ENCODE measurements at regions not wholly inside any gene's neighbourhood (a gene's known extent, or its start where the extent isn't known, plus 50 kb on each side); places are given as distances from the start of the nearest gene placed in this dataset.

DNA sequence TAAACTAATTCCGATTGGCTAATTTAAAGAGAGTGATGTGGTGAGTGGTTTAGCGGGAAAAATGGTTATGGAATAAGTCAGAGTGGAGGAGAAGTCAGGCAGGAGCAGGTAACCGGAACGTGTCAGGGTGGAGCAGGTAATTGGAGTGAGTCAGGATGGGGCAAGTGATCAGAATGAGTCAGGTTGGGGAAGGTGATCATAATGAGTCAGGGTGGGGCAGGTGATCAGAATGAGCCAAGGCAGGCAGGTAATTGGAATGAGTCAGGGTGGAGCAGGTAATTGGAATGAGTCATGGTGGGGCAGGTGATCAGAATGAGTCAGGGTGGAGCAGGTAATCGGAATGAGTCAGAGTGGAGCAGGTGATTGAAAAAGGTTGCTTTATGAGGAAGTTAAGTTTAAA, 101.4 kb downstream of the TMEM167A start:
- FAIRE-seq (no peak), DNase-seq (ENCODE audit: low spot score) (peak; percentile 37), ATAC-seq (no peak; the same call in 2 of the 3 replicates)
- BruUV-seq (replicated peaks), result no TSS peak
- Histone ChIP-seq H3K4me2 (ENCODE audit: low read depth, low read length) (no peak overlapping the region), H3K36me3 (replicated peaks in 1 of 2; ENCODE audit: control insufficient read depth in 1 of 2, insufficient read depth in 2 of 2, low read length in 2 of 2) (no peaks in the 10 kb centered on the region), H4K20me1 (ENCODE audit: insufficient read depth, low read length) (no peaks in the 10 kb centered on the region), H2AFZ (ENCODE audit: low read length) (no peak overlapping the region), H3K27me3 (ENCODE audit: control insufficient read depth in 1 of 2, insufficient read depth in 2 of 2, low read length in 2 of 2) (no peaks in the 10 kb centered on the region), H3K9me3 (ENCODE audit: low read length) (no peaks in the 10 kb centered on the region), H3K79me2 (ENCODE audit: insufficient read depth, low read length) (no peaks in the 10 kb centered on the region), H3K9ac (ENCODE audit: insufficient read depth, low read depth, low read length) (no peak overlapping the region), H3K4me1 (ENCODE audit: insufficient read depth, low read length) (peaks cover 57% of the 10 kb centered on the region), H3K27ac (ENCODE audit: extremely low read length, insufficient read depth, low read length) (no peak overlapping the region), H3K4me3 (replicated peaks in 1 of 3; ENCODE audit: insufficient read depth in 1 of 3, low read depth in 2 of 3, low read length in 3 of 3) (no peak overlapping the region)
- ChIA-PET CTCF (ENCODE audit: low intra/inter-chr PET ratio, low total read pairs) (no interaction called here), POLR2A (no interaction called here)
- in situ Hi-C loops (cut with HindIII; ENCODE audit: extremely low pct_ligation_motif_present, low pct_unique_long_range_greater_than_20kb), result no loop called here
- WGBS (ENCODE audit: low lambda C conversion rate), result 95% methylated on average over 5 of the region's 5 CpGs
- intact Hi-C loops (cut with micrococcal nuclease; ENCODE audit: unreplicated experiment), result loop anchor here (1.0 to 10.0 kb wide), 4 partner anchors 101 to 589 kb away; partner anchors contain the start of genes TMEM167A and XRCC4
- TF ChIP-seq RBM22 (optimal IDR thresholded peaks at IDR 0.05; ENCODE audit: low read length) (no peak), ZNF337 (CRISPR knock-in tag; IDR thresholded peaks at IDR 0.05; ENCODE audit: borderline replicate concordance, low read depth) (no peak), ZNF329 (CRISPR knock-in tag; IDR thresholded peaks at IDR 0.05; ENCODE audit: low read depth) (no peak), TMF1 (CRISPR knock-in tag; IDR thresholded peaks at IDR 0.05; ENCODE audit: low read depth) (no peak), FOSL2 (CRISPR knock-in tag; IDR thresholded peaks at IDR 0.05) (peak; percentile 86), ZNF530 (CRISPR knock-in tag; IDR thresholded peaks at IDR 0.05; ENCODE audit: low read depth) (no peak), TBL1XR1 (IDR thresholded peaks at IDR 0.05; ENCODE audit: borderline replicate concordance, low read length, partially characterized antibody) (no peak), ISX (CRISPR knock-in tag; conservative IDR thresholded peaks at IDR 0.05) (no peak), ZNF510 (CRISPR knock-in tag; IDR thresholded peaks at IDR 0.05; ENCODE audit: low read depth) (no peak), FOXO1 (CRISPR knock-in tag; IDR thresholded peaks at IDR 0.05) (no peak), ZNF670 (CRISPR knock-in tag; IDR thresholded peaks at IDR 0.05; ENCODE audit: borderline replicate concordance) (no peak), EP300 (IDR thresholded peaks at IDR 0.05; ENCODE audit: low read depth in 2 of 2, low read length in 2 of 2) (0 out of 4 replicates have a peak, but pooled peaks of 1 of the 2 experiments have one; percentile 11), EP300 (CRISPR knock-in tag; IDR thresholded peaks at IDR 0.05; ENCODE audit: borderline replicate concordance) (no peak)
- TF ChIP-seq, protein P1, sequence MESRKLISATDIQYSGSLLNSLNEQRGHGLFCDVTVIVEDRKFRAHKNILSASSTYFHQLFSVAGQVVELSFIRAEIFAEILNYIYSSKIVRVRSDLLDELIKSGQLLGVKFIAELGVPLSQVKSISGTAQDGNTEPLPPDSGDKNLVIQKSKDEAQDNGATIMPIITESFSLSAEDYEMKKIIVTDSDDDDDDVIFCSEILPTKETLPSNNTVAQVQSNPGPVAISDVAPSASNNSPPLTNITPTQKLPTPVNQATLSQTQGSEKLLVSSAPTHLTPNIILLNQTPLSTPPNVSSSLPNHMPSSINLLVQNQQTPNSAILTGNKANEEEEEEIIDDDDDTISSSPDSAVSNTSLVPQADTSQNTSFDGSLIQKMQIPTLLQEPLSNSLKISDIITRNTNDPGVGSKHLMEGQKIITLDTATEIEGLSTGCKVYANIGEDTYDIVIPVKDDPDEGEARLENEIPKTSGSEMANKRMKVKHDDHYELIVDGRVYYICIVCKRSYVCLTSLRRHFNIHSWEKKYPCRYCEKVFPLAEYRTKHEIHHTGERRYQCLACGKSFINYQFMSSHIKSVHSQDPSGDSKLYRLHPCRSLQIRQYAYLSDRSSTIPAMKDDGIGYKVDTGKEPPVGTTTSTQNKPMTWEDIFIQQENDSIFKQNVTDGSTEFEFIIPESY (CRISPR knock-in tag; IDR thresholded peaks at IDR 0.05), result peak; percentile 61; the same call in 1 of the 2 replicates
- TF ChIP-seq, protein P2, sequence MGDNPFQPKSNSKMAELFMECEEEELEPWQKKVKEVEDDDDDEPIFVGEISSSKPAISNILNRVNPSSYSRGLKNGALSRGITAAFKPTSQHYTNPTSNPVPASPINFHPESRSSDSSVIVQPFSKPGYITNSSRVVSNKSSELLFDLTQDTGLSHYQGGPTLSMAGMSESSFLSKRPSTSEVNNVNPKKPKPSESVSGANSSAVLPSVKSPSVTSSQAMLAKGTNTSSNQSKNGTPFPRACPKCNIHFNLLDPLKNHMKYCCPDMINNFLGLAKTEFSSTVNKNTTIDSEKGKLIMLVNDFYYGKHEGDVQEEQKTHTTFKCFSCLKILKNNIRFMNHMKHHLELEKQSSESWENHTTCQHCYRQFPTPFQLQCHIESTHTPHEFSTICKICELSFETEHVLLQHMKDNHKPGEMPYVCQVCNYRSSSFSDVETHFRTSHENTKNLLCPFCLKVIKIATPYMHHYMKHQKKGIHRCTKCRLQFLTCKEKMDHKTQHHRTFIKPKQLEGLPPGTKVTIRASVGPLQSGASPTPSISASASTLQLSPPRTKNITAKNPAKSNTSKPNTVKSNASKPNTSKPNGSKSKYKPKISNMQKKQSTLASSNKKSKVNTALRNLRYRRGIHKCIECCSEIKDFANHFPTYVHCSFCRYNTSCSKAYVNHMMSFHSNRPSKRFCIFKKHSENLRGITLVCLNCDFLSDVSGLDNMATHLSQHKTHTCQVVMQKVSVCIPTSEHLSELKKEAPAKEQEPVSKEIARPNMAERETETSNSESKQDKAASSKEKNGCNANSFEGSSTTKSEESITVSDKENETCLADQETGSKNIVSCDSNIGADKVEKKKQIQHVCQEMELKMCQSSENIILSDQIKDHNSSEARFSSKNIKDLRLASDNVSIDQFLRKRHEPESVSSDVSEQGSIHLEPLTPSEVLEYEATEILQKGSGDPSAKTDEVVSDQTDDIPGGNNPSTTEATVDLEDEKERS (CRISPR knock-in tag; IDR thresholded peaks at IDR 0.05), result 0 out of 2 replicates have a peak, but pooled peaks have one; percentile 35
- TF ChIP-seq, protein P3, sequence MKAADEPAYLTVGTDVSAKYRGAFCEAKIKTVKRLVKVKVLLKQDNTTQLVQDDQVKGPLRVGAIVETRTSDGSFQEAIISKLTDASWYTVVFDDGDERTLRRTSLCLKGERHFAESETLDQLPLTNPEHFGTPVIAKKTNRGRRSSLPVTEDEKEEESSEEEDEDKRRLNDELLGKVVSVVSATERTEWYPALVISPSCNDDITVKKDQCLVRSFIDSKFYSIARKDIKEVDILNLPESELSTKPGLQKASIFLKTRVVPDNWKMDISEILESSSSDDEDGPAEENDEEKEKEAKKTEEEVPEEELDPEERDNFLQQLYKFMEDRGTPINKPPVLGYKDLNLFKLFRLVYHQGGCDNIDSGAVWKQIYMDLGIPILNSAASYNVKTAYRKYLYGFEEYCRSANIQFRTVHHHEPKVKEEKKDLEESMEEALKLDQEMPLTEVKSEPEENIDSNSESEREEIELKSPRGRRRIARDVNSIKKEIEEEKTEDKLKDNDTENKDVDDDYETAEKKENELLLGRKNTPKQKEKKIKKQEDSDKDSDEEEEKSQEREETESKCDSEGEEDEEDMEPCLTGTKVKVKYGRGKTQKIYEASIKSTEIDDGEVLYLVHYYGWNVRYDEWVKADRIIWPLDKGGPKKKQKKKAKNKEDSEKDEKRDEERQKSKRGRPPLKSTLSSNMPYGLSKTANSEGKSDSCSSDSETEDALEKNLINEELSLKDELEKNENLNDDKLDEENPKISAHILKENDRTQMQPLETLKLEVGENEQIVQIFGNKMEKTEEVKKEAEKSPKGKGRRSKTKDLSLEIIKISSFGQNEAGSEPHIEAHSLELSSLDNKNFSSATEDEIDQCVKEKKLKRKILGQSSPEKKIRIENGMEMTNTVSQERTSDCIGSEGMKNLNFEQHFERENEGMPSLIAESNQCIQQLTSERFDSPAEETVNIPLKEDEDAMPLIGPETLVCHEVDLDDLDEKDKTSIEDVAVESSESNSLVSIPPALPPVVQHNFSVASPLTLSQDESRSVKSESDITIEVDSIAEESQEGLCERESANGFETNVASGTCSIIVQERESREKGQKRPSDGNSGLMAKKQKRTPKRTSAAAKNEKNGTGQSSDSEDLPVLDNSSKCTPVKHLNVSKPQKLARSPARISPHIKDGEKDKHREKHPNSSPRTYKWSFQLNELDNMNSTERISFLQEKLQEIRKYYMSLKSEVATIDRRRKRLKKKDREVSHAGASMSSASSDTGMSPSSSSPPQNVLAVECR (CRISPR knock-in tag; IDR thresholded peaks at IDR 0.05; ENCODE audit: borderline replicate concordance), result no peak

Data from HepG2 (cell line).